Right hindlimb (tissue), 1 donor: ENCODE measurements at regions not wholly inside any gene's neighbourhood (a gene's known extent, or its start where the extent isn't known, plus 50 kb on each side); places are given as distances from the start of the nearest gene placed in this dataset.
"Not testable (repeated sequence)": the region's sequence is repeated elsewhere in the genome, so short reads cannot be mapped to it uniquely, and the experiment has no call there.

ENCODE experiments used
- DNase-seq: peaks from one replicate; pipeline ENCODE4 v3.0.0-alpha.2; 2018

DNA sequence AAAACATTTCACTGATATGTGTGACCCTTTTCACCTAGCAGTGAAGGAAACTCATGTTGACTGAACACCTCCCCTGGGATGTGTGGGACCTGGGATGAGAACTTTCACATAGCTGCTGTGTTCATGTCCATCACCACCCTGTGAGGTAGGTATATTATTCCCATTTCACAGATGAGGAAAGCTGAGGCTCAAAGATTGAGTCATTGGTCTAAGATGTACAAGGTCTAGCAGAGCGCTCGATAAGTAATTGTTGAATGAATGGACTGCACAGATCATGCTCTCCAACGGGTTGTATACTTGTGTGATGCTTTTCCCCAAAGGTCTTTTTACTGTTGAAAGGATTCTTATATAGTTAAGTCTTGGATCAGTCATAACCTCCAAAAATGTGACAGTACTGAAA lies 75.6 kb upstream of the TSC22D1 start:
- DNase-seq, result no peak

DNA sequence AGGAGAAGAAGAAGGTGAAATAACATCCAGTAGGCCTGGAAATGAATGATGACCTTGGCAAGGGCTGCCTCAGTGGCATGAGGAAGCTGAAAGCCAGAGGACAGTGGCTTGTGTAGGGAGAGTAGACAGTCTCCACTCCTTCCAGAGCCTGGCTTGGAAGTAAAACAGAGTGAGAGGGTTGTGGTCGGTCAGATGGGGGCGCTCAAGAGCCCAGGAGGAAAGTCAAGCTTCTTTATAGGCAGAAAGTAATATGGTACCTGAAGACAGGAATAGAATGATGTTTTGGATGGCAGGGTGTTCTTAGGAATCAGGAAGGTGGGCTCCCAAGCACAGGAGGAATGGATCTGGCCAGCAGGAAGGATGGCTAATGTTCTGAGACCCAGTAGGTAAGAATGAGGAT lies 75.1 kb upstream of the TSC22D1 start:
- no peak for DNase-seq

DNA sequence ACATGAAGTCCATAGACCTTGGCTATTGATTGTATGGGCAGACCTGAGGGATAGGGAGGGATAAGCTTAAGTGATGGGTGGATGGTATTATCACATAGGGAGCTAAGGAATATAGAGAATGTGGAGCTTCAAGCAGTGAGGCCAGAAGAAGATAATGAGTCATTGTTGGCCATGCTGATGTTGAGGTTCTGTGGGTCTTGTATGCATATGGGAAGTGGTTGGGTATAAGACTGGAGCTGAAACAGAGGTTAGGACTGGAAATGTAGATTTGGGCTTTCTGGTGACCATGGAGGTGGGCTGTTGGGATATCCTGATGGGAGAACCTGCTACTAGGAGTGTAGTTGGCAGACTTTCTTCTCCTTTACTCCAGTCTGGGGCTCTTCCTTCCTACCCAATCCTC lies 73.7 kb upstream of the TSC22D1 start:
- DNase-seq, result no peak

DNA sequence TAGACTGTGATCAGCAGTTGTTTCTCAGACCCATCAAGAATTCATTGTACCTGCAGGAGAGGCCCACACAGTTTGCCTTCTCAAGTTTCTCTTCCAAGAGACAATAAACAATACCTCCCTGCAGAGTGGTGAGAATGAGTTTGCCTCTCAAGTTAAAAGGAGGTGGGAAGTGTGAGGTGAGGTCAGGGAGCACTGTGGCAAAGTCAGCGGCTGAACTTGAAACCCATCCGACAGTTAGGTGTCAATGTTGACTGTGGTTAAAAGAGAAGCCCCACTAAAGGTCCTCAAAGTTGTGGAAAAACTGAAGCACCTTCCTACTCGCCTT lies 72.9 kb upstream of the TSC22D1 start:
- DNase-seq, result no peak

DNA sequence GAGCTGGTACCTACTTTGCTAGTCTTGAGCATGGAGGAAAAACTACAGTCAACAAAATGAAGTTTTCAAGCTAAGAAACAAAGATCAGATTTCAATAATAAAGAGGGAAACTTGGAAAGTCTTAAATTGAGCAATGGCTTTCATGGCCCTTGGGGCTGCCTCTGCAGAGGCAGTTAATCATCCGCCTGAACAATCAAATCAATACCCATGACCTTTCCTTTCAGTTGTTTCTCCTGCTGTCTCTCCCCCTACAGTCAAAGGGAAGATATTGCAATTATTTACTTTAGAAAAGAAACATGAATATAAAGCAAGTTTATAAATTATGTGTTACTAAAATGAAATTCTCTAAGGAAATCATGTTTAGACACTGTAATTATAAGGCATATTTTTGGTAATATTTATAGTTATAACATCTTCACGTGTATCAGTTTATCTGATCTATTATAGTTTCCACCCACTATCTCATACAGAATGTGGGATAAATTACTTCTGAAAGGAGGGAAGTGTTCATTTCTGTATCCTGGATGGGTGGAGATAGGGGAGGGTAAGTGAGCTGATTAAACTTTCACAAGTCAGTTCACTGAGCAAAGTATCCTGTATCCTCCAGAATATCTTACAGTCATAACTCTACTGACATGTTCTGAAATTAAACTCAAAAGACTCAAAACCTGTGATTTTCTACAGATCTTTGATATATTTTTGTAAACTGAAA lies 72.4 kb upstream of the TSC22D1 start:
- DNase-seq, result no peak

DNA sequence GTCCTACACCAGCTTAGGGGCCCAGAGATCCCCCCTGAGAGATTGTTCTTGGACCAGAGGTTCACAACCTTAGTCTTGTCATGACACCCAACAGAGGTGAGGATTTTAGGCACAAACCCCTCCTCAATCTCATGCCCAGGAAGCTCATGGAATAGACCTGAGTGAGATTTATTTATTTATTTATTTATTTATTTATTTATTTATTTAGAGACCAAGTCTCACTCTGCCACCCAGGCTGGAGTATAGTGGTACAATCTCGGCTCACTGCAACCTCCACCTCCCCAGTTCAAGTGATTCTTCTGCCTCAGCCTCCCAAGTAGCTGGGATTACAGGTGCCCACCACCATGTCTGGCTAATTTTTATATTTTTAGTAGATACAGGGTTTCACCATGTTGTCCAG lies 71.4 kb upstream of the TSC22D1 start:
- not testable (repeated sequence) for DNase-seq

DNA sequence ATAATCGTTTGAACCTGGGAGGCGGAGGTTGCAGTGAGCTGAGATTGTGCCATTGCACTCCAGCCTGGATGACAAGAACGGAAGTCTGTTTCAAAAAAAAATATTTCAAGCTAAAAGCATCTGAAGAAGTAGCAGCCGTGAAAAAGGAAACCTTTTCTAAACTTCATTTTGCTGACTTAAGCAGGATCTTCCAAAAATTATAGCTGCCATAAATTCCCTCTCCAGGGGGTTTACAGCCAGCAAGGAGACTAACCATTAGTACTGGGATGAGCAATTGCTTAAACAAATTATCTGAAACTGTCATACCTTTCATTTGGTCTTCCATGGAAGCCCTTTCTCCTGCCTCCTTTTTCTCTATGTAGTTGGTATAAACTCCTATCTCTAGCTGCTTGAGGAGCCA lies 69.9 kb upstream of the TSC22D1 start:
- DNase-seq, result no peak

DNA sequence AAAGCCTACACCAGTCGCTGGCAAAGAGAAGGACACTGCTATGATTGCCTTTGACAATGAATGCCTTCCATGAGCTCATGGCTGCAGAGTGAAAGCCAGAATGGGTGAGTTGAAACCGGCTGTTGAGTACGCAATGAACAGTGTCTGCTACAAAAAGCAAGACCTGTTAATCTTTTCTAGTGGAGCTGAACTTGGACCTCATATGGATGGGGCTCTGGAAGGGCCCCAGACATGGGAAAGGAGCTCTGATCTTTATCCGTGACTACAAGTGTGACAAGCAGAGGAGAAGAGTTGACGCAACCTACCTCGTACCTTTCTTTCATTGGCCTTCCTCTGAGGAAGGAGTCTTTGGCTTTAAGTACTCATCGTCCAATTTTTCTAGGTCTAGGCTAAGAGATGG lies 67.1 kb upstream of the TSC22D1 start:
- no peak for DNase-seq

DNA sequence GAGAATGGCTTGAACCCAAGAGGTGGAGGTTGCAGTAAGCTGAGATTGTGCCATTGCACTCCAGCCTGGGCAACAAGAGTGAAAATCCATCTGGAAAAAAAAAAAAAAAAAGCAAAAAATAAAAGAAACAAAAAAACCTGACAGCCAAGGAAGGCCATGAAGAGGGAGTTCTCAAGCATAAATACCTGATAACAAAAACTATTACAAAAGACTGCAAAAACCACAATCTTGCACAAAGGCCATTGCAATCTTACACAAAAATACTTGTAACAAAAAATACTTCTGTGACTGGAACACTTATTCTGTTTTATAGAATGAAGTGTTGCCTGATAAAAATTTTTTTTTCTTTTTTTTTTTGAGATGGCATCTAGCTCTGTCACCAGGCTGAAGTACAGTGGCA lies 61.5 kb upstream of the TSC22D1 start:
- DNase-seq, result no peak

DNA sequence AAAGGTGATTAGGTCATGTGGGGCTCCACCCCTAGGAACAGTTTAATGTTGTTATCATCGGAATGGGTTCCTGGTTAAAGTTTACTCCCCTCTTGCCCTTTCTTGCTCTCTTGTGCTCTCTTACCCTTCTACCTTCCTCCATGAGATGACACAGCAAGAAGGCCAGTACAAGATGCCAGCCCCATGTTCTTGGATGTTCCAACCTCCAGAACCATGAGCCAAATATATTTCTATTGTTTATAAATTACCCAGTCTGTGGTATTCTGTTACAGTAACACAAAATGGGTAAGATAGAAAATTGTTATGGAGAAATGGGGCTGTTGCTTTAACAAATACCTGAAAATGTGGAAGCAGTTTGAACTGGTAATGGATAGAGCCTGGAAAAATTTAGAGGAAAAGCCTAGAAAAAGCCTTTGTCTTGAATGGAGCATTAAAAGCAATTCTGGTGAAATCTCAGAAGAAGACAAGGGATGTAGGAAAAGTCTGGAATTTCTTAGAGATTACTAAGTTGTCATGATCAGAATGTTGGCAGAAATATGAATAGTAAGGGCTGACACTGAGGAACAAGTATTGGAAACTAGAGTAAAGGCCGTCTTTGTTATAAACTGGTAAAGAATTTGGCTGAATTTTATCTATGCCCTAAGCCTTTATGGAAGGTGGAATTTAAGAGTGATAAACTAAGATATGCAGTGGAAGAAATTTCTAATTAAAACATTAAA lies 53.5 kb upstream of the TSC22D1 start:
- DNase-seq, result no peak

DNA sequence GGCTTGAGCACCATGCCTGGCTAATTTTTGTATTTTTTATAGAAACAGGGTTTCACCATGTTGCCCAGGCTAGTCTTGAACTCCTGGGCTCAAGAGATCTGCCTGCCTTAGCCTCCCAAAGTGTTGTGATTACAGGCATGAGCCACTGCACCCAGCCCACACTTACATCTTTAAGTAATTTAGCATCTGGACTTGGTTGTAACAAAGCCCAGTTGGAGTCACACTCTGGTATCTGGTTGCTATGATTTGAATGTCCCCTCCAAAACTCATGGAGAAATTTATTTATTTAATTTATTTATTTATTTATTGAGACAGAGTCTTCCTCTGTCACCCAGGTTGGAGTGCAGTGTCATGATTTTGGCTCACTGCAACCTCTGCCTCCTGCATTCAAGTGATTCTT lies 52.7 kb upstream of the TSC22D1 start:
- DNase-seq, result not testable (repeated sequence)

DNA sequence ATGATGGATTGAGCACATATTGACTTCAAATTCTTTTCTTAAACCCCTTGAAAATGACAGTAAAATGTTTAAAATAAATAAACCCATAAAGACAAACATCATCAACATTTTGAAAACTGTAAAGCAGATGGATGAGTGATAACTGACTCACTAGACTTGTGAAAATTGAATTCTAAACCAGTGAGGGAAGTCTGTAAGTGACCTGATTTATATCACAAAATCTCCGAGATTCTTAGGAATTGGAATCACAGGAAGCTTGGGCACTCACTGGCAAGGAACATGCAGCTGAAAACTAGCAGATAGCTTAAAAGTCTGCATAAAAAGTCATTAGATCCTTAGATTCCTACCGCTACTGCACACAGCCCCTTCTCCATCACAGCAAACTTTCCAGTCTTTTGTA lies 51.3 kb upstream of the TSC22D1 start:
- no peak for DNase-seq

DNA sequence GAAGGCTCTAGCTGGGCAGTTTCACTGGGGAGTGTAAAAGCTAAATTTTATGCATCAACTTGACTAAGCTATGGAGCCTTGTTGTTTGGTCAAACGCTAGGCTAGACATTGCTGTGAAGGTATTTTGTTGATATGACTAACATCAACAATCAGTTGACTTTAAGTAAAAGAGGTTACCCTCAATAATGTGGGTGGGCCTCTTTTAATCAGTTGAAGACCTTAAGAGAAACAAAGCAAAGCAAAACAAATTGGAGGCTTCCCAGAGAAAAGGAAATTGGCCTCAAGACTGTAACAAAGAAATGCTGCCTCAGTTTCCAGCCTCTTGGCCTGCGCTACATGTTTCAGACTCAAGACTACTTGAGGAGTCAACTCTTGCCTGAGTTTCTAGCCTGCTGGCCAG lies 50.0 kb upstream of the TSC22D1 start:
- DNase-seq, result no peak
